ENCODE measurements at regions not wholly inside any gene's neighbourhood (a gene's known extent, or its start where the extent isn't known, plus 50 kb on each side); places are given as distances from the start of the nearest gene placed in this dataset.
"Not testable (repeated sequence)": the region's sequence is repeated elsewhere in the genome, so short reads cannot be mapped to it uniquely, and the experiment has no call there.

DNA sequence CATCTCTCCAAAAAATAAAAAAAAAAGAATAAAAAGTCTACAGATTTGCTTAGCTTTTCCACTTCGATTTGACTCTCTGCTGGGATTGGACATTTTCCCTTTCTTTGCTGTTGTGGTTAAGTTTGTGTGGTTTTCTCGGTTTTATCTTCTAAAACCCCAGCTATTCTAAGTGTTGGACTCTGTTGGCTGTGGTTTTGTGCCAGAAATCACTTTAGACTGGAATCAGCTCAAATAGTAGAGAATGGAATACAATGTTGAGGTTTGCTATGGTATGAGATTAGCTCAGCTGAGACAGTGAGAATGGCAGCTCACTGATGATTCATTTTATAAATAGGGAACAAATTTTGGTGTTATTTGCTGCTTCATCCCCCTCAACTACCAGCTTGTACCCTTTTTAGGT lies 116.0 kb downstream of the BUB3 start:
- DNase-seq (ENCODE audit: low spot score): no peak

GRCh38 chr10:123270806-123271205 lies 116.6 kb downstream of the BUB3 start:
- no peak for DNase-seq (ENCODE audit: low spot score)

DNA sequence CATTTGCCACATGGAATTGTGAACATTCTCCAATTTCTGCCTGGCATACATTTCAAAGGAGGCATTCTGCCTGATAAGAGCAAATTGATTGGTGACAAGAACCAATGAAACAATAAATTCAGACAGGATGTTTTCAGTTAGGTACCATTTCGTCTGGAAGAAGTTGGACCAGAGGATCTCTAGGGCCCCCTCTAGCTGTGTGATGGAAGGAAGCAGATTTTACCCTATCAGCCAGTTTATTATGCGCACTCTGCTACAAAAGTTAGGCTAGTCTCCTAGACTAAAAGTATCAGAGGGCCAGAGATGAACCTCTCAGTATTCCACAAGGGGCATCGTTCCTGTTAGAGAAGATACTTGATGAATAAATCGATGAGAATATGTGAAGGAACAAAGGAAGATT lies 118.0 kb downstream of the BUB3 start:
- no peak for DNase-seq (ENCODE audit: low spot score)

DNA sequence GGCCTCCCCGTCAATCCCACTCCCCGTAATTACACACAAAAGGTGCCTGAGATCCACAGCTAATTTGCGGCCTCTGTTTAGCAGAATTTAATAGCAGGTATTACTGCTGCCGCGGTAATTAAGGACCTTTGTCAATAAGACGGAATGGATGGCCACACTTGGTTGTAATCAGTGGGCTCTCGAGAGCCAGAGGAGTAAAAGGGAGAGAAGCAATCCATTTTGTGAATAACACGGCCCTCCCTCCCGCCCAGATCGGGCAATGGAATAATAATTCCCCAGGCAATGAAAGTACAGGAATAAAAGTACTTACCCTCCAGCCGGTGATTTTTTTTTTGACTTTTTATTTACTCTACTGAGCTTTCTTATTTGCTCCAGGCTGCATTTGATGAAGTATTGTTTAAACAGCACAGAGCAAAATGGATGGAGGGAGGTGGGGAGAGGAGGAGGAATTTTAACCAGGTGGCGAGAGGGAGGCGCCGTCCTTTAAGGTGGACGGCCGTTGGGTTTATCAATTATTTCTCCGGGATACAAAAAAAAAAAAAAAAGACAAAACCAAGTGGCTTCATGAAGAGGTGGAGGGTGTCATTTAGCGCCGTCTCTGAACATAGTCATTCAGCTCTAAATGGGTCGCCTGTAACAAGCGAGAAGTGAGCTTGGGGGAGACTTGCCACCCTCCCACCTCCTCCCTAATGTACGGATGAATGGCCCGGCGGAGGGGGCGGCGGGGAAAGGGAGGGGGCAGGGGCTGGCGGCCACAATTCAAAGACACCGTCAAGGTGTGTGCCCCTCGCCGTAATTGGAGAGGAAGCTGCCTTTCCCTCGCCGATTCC lies 120.3 kb downstream of the BUB3 start:
- no peak for DNase-seq (ENCODE audit: low spot score)

DNA sequence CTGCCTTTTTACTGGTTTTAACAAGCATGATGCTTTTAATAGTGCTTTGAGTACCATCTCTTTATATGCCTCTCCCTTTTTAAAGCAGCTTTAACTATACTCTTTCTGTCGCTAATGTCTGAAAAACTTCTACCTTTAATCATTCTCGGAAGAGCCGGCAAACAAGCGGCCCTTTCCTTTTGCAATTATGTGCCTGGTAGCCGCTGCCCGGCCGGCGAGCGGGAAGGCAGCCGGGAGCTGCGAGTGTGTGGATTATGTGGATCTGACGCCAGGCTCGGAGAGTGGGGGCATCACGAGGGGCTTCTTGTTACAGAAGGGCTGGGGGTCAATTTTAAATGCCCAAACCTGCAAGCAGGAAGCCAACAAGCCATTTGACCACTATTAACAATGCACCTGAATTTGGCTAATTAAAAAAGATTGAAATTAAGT lies 120.9 kb downstream of the BUB3 start:
- no peak for DNase-seq (ENCODE audit: low spot score)

DNA sequence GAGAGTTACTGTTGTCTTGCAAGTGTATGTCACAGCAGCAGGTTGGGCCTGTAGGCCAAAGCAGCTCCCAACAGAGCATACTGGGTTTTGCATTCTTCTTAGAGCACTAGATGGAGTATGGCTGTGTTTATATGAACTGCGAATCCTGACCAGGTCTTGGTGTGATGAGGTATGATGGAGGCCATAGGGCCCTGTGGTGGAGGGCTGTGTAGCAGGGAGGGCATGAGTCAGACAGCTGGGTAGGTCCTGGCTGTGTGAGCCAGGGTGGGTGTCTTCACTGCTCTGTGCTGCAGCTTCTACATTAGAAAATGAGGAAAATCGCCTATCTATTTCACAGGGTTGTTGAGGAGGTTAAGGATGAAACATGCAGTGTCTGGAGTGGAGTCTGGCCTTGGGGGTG lies 124.2 kb downstream of the BUB3 start:
- DNase-seq (ENCODE audit: low spot score): peak; percentile 9

- DNase-seq (ENCODE audit: low spot score): not testable (repeated sequence)
Observed at GRCh38 chr10:123283371-123283770, 129.2 kb downstream of the BUB3 start.

GRCh38 chr10:123284022-123284421 lies 129.8 kb downstream of the BUB3 start:
- DNase-seq (ENCODE audit: low spot score): no peak

DNA sequence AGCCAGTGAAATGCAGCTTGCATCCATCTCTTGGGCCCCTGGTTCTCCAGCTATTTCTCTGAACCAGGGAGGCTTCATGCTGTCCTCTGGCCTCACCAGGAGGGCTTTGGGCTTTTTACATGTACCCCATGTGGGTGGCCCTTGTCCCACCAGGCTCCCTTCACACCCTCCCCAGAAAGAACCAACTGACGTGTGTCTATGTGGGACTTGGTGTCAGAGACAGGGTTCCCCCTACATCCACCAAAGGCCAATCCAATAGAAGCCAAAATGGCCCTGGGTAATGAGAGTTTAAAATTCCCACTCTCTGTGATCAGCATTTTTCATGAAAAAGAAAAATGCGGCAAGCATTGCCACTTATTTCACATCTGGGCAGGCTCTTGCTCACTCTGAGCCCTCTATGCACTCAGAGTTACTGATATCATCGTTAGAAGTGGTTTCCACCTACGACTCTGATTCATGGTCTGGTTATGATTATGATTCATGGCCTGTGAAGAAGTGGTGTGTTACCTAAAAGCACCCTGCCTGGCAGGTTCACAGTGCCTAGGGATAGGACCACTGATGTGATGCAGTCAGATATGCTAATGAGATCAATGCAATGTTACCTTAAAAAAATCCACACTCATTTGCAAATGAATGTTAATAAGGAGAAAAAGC lies 133.5 kb downstream of the BUB3 start:
- peak; percentile 37 for DNase-seq (ENCODE audit: low spot score)

GRCh38 chr10:123289432-123289831 lies 135.2 kb downstream of the BUB3 start:
- no peak for DNase-seq (ENCODE audit: low spot score)

GRCh38 chr10:123294109-123294508 lies 139.9 kb downstream of the BUB3 start:
- no peak for DNase-seq (ENCODE audit: low spot score)

GRCh38 chr10:123294886-123295285 lies 140.7 kb downstream of the BUB3 start:
- no peak for DNase-seq (ENCODE audit: low spot score)

- no peak for DNase-seq (ENCODE audit: low spot score)
Observed at GRCh38 chr10:123295644-123296043, 141.4 kb downstream of the BUB3 start.

DNA sequence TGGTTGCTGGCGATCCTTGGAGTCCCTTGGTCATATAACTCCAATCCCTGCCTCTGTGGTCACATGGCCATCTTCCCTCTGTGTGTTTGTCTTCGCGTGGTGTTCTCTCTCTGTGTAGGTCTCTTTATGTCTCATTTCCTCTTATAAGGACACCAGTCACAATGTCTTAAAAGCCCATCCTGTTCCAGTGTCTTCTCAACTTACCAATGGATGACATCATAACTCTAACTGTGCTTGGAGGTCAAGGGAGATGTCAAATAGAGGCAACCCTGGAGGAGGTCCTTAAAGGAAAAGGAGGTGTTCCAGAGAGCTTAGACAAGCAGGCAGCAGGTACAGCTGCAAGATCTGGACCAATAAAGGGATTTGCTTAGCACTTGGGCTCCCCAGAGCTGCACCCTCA lies 143.0 kb downstream of the BUB3 start:
- no peak for DNase-seq (ENCODE audit: low spot score)

DNA sequence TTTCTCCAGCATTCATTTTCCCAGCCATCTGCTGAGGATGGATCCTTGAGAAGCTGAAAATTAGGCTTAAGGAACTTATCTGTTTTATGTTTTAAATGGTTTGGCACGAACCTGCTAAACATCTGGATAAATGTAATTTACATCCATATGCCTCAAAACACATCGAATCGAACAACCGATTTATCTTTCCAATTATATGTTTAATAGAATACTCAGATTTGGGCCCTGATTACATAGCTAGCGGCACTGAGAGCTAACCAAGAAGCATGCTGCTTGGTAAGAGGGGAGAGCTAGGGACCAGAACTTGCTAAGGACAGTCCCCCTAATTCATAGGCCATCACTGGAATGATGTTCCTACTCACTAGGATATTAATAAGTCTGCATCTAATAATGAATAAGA lies 144.4 kb downstream of the BUB3 start:
- no peak for DNase-seq (ENCODE audit: low spot score)

- DNase-seq (ENCODE audit: low spot score): no peak
Observed at GRCh38 chr10:123299598-123299997, 145.4 kb downstream of the BUB3 start.

- no peak for DNase-seq (ENCODE audit: low spot score)
Observed at GRCh38 chr10:123301077-123301857, 147.1 kb downstream of the BUB3 start.

DNA sequence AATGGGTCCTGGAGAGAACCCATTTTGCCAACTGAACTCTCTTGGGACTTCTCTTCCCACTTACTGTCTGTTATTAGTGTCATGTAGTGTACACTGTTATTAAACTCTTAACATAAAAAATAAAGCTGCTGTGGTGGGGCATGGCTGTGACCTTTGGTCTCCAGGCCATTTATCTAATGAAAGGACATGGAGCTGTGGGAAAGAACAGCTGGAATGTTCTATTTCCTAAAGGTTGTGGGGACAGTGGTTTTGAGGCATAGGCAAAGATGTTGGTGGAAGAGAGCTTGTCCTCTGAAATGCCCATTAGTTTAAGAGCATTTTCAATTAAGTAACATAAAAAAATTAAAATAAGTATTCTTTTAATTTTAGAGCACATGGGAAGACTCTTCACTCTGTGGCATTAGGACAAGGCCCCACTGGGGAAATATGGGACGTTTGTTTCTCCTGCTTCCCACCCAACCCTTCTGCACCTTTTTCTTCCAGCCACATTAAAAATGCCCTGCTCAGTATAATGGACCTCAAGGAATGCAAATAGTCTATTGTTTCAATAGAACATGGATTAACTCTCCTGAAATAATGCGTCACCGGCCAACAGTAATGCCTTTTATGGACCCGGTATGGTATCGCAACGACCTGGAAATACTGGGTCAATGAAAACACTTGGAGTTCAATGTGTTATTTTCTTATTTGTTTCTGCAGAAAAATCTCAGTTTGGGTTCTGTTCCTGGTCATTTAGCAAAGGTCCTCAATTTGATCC lies 149.6 kb downstream of the BUB3 start:
- DNase-seq (ENCODE audit: low spot score): no peak

DNA sequence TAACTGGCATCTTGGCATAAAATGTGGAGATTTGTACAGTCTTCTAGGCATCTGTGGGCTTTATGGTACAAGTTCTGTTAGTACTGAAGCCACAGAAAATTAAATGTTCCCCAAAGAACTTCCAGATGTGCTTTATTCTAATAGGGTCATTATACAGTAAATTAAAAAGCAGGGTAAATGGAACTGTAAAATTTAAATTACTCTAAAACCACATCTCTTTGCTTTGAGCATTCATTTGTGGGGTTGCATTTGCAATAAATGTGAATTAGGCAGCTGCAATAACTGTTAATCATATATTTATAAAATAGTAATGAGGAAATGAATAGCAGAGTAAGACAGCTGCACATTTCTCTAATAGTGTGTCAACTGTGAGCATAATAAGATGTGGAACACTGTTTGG lies 151.5 kb downstream of the BUB3 start:
- no peak for DNase-seq (ENCODE audit: low spot score)

DNA sequence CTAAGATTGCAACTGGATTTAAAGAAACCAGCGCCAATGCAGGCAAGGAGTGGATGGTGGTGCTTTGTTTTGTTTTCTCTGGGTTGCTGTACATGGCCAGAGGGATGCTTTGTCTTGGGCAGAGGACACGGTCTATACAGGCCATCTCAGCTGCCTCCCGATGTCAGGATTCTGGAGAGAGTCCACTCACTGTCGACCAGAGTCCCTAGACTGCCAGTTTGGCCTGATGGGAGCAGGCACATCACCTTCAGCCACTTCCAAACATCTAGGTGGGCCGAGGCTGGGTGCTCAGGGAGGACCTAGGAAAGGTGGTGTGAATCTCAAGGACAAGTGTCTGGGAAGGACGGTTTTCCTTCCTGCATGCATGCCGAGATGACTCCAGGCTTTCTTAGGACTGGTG lies 152.1 kb downstream of the BUB3 start:
- DNase-seq (ENCODE audit: low spot score): no peak

DNA sequence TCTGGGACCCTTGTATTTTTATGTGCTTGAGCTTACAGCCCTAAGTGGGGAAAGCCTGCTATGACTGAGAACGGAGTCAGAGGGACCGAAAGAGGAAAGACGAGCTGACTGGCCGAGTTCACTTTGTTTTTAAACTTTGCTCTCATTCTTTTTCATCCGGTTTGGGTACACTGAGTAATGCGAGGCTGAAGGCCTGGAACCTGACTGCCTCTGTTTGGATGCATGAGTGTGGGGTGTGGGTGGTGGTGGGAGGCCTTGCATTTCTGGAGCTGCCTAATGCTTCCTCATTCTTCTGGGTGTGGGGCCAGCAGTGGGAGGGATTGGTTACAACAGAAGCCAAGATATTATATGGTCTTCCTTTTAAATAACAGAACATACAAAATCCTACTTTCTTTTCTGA lies 155.5 kb downstream of the BUB3 start:
- no peak for DNase-seq (ENCODE audit: low spot score)

DNA sequence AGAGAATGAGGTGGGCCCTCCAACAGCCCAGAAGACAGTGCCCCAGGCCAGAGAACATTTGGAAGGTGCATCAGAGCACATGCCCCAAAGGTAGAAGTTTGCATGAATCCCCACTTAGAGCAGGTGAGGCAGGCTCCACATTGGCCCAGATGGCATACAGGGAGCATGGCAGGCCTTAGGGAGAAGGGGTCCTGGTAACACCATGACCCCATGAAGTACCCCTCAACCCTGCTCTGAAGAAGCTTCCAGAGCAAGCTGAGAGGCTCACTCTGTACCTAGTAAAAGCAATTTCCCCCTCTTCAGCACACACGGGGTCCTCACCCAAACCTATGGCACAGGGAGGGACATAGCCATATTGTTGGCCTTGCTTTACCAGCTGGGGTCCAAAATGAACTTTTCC lies 162.6 kb downstream of the BUB3 start:
- DNase-seq (ENCODE audit: low spot score): no peak

All from left forelimb (tissue), 1 donor.